ENCODE measurements at regions not wholly inside any gene's neighbourhood (a gene's known extent, or its start where the extent isn't known, plus 50 kb on each side); places are given as distances from the start of the nearest gene placed in this dataset.

DNA sequence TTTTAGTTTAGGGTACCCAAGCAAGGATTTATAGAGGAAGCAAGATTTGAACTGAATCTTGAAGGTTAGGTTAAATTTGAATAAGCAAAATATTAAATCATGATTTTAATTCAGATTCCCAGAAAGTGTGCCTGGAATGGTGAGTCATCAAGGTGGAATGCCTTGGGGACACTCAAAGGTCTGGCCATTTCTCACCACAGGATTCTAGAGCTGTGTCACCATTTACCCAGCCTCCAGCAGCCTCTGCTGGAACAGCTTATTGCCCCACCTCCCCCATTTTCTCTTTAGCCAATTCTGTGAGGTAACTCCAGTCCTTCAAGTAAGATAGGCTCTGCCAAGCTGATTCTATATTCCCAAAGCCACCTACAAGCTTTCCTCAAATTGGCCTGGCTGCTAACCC, 181.4 kb downstream of the SIM1 start:
- TF ChIP-seq, protein P1, sequence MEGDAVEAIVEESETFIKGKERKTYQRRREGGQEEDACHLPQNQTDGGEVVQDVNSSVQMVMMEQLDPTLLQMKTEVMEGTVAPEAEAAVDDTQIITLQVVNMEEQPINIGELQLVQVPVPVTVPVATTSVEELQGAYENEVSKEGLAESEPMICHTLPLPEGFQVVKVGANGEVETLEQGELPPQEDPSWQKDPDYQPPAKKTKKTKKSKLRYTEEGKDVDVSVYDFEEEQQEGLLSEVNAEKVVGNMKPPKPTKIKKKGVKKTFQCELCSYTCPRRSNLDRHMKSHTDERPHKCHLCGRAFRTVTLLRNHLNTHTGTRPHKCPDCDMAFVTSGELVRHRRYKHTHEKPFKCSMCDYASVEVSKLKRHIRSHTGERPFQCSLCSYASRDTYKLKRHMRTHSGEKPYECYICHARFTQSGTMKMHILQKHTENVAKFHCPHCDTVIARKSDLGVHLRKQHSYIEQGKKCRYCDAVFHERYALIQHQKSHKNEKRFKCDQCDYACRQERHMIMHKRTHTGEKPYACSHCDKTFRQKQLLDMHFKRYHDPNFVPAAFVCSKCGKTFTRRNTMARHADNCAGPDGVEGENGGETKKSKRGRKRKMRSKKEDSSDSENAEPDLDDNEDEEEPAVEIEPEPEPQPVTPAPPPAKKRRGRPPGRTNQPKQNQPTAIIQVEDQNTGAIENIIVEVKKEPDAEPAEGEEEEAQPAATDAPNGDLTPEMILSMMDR (IDR thresholded peaks at IDR 0.05): no peak
- TF ChIP-seq POLR2A (IDR thresholded peaks at IDR 0.05): no peak
- TF ChIP-seq EP300 (IDR thresholded peaks at IDR 0.05): no peak
- TF ChIP-seq POLR2AphosphoS5 (IDR thresholded peaks at IDR 0.05): no peak
